DMS53 treated with DMSO at 0.1 percent for 48 hours (cell line): ENCODE measurements at regions not wholly inside any gene's neighbourhood (a gene's known extent, or its start where the extent isn't known, plus 50 kb on each side); places are given as distances from the start of the nearest gene placed in this dataset.

ENCODE experiments used
- DNase-seq: peaks from one replicate; lab custom pipeline; 2025; ENCODE audit not compliant: unreplicated experiment; lab: John Stamatoyannopoulos, UW

DNA sequence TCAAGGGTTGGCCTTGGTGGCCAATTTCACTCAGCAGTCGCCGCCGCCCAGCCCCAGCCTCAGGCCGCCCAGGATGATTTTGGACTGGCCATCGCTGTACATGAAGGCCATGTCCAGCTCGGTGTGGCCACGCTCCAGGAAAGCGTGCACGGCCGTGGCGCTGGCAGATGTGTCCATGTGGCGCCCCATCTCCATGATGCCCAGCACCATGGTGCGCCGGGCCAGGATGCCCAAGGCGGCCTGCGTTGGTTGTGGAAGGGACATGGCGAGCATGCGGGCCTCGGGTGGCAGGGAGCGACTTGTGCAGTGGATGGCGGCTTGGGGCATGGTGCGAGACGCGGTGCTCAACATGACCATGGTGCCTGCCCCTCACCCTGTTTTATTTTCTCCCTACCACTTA is 55.4 kb downstream of the ZCCHC12 start:
- DNase-seq: no peak

DNA sequence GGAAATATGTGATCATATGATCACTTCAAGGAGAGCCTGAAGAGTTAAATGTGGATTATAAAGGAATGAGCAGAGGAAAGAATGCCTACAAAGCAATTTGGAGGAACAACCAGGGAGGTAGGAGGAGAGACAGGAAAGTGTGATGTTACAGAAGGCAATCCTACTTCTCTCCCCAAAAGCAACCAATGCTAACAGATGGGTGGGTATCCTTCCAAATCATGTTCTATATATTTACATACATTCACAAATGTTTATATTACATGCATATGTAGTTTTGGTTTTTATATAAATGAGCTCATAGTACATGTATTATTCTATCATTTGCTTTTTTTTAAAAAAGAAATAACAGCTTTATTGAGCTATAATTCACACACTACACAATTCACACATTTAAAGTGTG is 56.0 kb downstream of the ZCCHC12 start:
- DNase-seq: no peak

DNA sequence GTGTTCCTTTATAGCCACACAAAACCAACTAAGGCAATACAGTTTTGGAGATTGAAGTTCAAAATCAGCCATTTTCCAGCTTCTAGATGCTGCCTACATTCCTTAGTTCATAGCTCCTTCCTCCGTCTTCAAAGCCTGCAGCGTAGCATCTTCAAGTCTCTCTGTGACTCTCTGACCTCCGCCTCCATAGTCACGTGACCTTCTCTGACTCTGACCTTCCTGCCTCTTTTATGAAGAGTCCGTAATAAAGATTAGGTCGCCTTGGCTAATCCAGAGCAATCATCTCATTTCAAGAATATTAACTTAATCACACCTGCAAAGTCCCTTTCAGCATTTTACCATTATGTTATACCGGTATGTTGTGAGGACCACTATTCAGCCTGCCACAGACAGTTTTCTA is 60.4 kb downstream of the ZCCHC12 start:
- DNase-seq: peak; percentile 4

DNA sequence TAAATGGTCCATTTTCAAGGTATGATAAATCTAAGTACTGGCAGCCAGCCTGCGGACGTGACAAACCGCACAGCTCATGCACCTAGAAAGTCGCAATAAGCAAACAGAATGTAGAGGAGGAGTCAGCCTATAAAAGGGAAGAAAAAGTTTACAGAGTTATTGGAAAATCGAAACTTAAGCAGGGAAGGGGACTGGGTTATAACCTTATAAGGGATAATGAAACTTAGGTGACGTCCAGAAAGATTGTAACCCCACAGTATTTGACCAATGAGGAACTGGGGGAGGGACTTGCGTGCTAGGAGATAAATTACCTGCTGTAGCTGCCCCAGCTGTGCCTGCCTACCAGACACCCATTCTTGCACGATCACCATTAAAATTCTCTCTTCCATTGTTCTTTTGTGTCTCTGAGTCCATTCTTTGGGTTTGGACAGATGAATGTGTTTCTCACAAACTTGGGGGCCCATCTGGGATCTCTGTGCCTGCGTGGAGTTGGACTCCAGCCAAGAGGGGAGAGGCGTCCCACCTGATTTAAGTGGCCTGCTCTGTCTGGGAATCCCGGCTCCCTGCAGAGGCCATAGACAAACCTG is 61.0 kb downstream of the ZCCHC12 start:
- DNase-seq: peak; percentile 49

DNA sequence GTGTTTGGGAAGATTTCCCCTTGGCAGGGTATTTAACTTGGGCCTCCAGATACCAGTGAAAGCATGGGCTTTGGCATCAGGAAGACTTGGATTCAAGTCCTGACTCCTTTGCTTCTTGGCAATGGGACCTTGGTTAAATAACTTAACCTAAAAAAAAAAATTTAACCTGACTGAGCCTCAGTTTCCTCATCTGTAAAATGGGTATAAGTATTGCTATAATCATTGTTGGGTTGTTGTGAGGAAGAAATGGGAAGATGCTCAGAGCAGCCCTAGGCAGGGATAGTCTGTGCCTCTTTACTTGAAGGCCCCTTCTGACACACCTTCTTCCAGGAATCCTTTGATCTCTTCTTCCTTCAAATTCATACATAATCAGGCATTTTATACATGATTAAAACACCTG is 70.3 kb downstream of the ZCCHC12 start:
- DNase-seq: no peak

DNA sequence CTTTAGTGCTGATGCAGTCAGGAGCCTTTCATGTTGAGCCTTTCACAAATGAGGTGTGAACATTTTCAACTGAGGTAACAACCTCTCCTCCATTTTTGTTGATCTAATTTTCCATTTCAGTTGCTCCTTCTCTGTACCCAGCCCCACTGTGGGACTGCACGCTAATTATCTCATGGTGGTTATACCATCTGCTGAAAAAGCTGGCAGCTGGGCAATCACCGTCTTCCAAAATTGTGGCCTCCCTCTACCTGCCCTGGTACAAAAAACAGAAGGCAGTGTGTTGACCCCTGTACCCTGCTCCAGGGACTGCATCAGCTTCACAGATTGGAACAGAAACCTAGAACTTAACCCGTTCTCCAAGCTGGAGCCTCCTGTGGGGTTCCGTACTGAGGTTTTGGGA is 72.4 kb upstream of the LONRF3 start:
- DNase-seq: no peak

DNA sequence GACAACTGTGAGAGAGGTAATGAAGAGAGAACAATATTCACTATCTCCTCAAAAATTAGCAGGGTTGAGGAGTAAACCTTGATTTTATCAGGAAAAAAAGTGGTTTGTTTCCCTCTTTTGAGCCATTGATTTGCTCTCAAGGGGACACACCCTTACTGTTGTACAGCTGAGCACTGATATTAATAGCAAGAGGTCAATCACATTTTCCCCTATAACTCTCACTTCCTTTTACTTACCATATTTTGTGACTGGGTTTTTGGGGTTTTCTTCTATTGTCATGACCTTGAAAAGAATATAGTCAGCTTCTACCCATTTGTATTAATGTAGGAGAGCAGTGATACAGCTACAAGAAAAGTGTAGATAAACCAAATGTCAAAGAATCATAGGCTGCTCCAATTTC is 70.2 kb upstream of the LONRF3 start:
- DNase-seq: no peak

DNA sequence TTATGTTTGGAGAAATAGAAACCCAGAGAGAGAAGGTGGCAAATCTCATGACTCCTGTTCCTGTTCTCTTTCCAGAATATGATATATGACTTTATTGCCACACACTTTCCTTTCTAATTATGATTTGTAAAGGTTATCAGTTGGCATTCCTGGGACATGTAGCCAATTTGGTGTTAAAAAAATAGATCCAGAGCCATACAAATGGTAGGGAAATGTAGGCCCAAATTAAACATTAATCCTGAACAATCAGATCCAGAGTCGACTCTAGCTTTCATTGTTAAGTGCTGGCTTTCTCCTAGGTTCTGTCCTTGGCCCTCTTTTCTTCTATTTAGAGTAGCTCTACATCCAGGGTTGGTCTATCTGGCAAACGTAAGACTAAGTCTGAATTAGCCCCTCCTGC is 69.8 kb upstream of the LONRF3 start:
- no peak for DNase-seq
